ENCODE measurements at regions not wholly inside any gene's neighbourhood (a gene's known extent, or its start where the extent isn't known, plus 50 kb on each side); places are given as distances from the start of the nearest gene placed in this dataset.

DNA sequence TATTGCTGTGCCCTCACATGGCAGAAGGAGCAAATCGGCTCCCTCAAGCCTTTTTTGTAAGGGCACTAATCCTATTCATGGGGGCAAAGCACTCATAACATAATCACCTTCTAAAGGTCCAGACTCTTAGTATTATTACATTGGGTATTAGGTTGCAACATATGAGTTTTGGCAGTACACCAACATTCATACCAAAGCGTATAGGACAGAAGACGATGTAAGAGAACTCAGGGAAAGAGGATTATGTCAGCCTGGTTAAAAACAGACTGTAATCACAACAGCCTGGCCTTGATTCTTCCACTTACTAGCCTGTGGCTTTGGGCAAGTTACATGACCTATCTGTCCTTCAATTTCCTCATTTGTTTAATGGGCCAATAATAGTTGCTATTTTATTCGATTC is 828.5 kb upstream of the NECTIN3 start:
- H2BK5ac ChIP-seq (ENCODE audit: insufficient read length, low read length): no peak overlapping the region
- H3K9me3 Mint-ChIP-seq: no peaks in the 10 kb centered on the region; a peak in 1 of 5 replicates
- no peaks in the 10 kb centered on the region for H3K4me1 ChIP-seq (ENCODE audit: insufficient read depth, low read length)
- H3K9ac ChIP-seq (ENCODE audit: extremely low read depth, insufficient read length, low read length): no peak overlapping the region
- H3K4me3 Mint-ChIP-seq: no peak overlapping the region
- no peak for TF ChIP-seq CTCF (conservative IDR thresholded peaks at IDR 0.05)
- no peak overlapping the region for H4K8ac ChIP-seq (replicated peaks; ENCODE audit: insufficient read length, low read depth, low read length)
- no peaks in the 10 kb centered on the region for H3K27me3 Mint-ChIP-seq (ENCODE audit: low read depth)
- no peak overlapping the region for H2BK12ac ChIP-seq (ENCODE audit: insufficient read length, low read depth, low read length)
- H3K79me1 ChIP-seq (ENCODE audit: insufficient read depth, low read depth, low read length, poor library complexity, severe bottlenecking): no peaks in the 10 kb centered on the region
- no peaks in the 10 kb centered on the region for H3K27me3 ChIP-seq (ENCODE audit: insufficient read depth, low read length)
- H3K4ac ChIP-seq (ENCODE audit: low read depth, low read length): no peak overlapping the region
- H2BK20ac ChIP-seq (ENCODE audit: low read depth, low read length, poor library complexity, severe bottlenecking): no peak overlapping the region
- H3K27ac Mint-ChIP-seq: no peak overlapping the region
- H3K4me1 Mint-ChIP-seq: peaks cover 0 to 6% of the 10 kb centered on the region in 2 experiments; a peak in 1 of 4 replicates
- H3K56ac ChIP-seq (ENCODE audit: insufficient read length, low read depth, low read length): no peak overlapping the region
- no peak overlapping the region for H3K27ac ChIP-seq (ENCODE audit: insufficient read length, low read depth, low read length)
- H4K5ac ChIP-seq (ENCODE audit: insufficient read length, low read depth, low read length): no peak overlapping the region
- H3K36me3 Mint-ChIP-seq (ENCODE audit: insufficient read depth in 1 of 3, low read depth in 3 of 3): peaks cover 0 to 16% (median 7%) of the 10 kb centered on the region in 3 experiments; a peak in 5 of 7 replicates
- no peak overlapping the region for H2BK120ac ChIP-seq (ENCODE audit: low read depth, low read length, poor library complexity, severe bottlenecking)
- H3K79me2 ChIP-seq (ENCODE audit: insufficient read depth, low read length): no peaks in the 10 kb centered on the region; the same call in 1 of the 2 replicates
- WGBS (ENCODE audit: extremely low coverage, insufficient read length, low lambda C conversion rate): no CpG with 5 or more reads among the region's 4 CpGs
- H4K91ac ChIP-seq (ENCODE audit: insufficient read length, low read depth, low read length): no peak overlapping the region
- H3T11ph ChIP-seq (ENCODE audit: low read length): no peak overlapping the region
- H2AFZ ChIP-seq (ENCODE audit: low read length): no peak overlapping the region
- no peaks in the 10 kb centered on the region for H3K9me3 ChIP-seq (ENCODE audit: control insufficient read depth, low read depth, low read length)
- H2AK5ac ChIP-seq (ENCODE audit: insufficient read length, low read length): no peak overlapping the region
- no peaks in the 10 kb centered on the region for H3K23me2 ChIP-seq (ENCODE audit: insufficient read length, low read depth, low read length, poor library complexity, severe bottlenecking)
- H4K20me1 ChIP-seq (ENCODE audit: control insufficient read depth, insufficient read depth, insufficient read length): no peaks in the 10 kb centered on the region
- no peak overlapping the region for H3K4me2 ChIP-seq (ENCODE audit: insufficient read depth, insufficient read length, low read length)
- H2BK15ac ChIP-seq (ENCODE audit: low read depth, low read length): no peak overlapping the region
- H3K18ac ChIP-seq (ENCODE audit: insufficient read length, low read depth, low read length): no peak overlapping the region
- no peak overlapping the region for H3K14ac ChIP-seq (ENCODE audit: insufficient read depth, low read length)
- no peak for DNase-seq
- H3K23ac ChIP-seq (ENCODE audit: insufficient read length, low read depth, low read length): no peak overlapping the region

All from H9 (cell line).